Heart left ventricle (tissue), 16 donors: ENCODE measurements at regions not wholly inside any gene's neighbourhood (a gene's known extent, or its start where the extent isn't known, plus 50 kb on each side); places are given as distances from the start of the nearest gene placed in this dataset.

Source experiments
- ATAC-seq, 4 donors: fragments of 200-7000 bp; cut with Tn5 transposase; one replicate each; pipeline ENCODE4 v1.9.1; 2020 to 2022; ENCODE audit warnings: moderate library complexity in 4 of 4, mild to moderate bottlenecking in 3 of 4, moderate number of reproducible peaks in 1 of 4
- DNase-seq, 5 donors: peaks; one replicate each; pipeline ENCODE4 v3.0.0-alpha.2; 2020
- H3K27ac ChIP-seq, 12 donors: fragments of 200-600 bp; sonication (generic) in 4 of 12; one replicate each; pipeline versions ENCODE4 v1.5.0 to v1.8.0; 2016 to 2022; ENCODE audit warnings: mild to moderate bottlenecking in 2 of 12
- H3K27me3 ChIP-seq, 9 donors: fragments of 200-600 bp; sonication (generic) in 2 of 9; one replicate each; pipeline versions ENCODE4 v1.5.1 to v1.8.0; 2016 to 2022; ENCODE audit warnings: mild to moderate bottlenecking in 3 of 9
- H3K36me3 ChIP-seq, 9 donors: fragments of 200-600 bp; sonication (generic) in 2 of 9; one replicate each; pipeline versions ENCODE4 v1.5.0 to v1.8.0; 2018 to 2022; ENCODE audit warnings: mild to moderate bottlenecking in 2 of 9
- H3K4me1 ChIP-seq, 12 donors: fragments of 200-600 bp; sonication (generic) in 4 of 12; one replicate each; pipeline versions ENCODE4 v1.5.0 to v1.8.0; 2016 to 2022; ENCODE audit warnings: mild to moderate bottlenecking in 3 of 12
- H3K4me3 ChIP-seq, 12 donors: fragments of 200-600 bp; sonication (generic) in 4 of 12; one replicate each; pipeline versions ENCODE4 v1.5.0 to v1.8.0; 2017 to 2022; ENCODE audit warnings: mild to moderate bottlenecking in 9 of 12, moderate library complexity in 4 of 12
- H3K9me3 ChIP-seq, 12 donors: fragments of 200-600 bp; sonication (generic) in 4 of 12; one replicate each; pipeline versions ENCODE4 v1.5.0 to v1.8.0; 2016 to 2022; ENCODE audit warnings: mild to moderate bottlenecking in 1 of 12
- POLR2A ChIP-seq, 2 donors: fragments of 450-650 bp; IDR thresholded peaks; one replicate each; pipeline ENCODE4 v1.6.1; 2017; ENCODE audit warnings: antibody characterized with exemption in 2 of 2, mild to moderate bottlenecking in 2 of 2, moderate library complexity in 2 of 2
- WGBS, 4 donors: extraction: QIAGEN DNeasy Blood & Tissue Kit in 2 of 4; methylation state at CpG; one replicate each; pipeline versions ENCODE4 v1.1.5 to v1.1.7; 2013 to 2018; 5-methylcytosine and 5-hydroxymethylcytosine counted together
- intact Hi-C, 10 donors: fragments of 100-400 bp; cut with DNase I; formaldehyde crosslinking; loops; one replicate each; pipeline versions ENCODE4 v1.11.1 to v1.14.2; 2022
- TF ChIP-seq, protein P1 (sequence below), 12 donors: fragments of 200-600 bp; sonication (generic) in 4 of 12; IDR thresholded peaks; one replicate each; pipeline versions ENCODE4 v1.5.0 to v1.8.0; 2018 to 2022; ENCODE audit warnings: antibody characterized with exemption in 12 of 12, mild to moderate bottlenecking in 5 of 12
- donor health status: ischemic (EF 13 %, LVEDD 7.1; RV severe dilation, severe dysfunction).
- donor health status: healthy with polysubstance abuse.
- donor health status: DM: no; HTN: yes; CAD: no.
- donor health status: DM: no; HTN: no; CAD: no.
- donor health status: ischemic (EF 25% LVEDD 6.9; RV normal size, moderate dysfunction).
- donor health status: ischemic (EF 25% LVEDD 5.7; RV mildly dilated, moderate dysfunction).
- donor health status: healthy.
- donor health status: DM: yes; HTN: yes; CAD: no.
- donor health status: ischemic (EF 35%, LVEDD 5.7; RV mildly dilated, moderate dysfunction).
- donor health status: nonischemic (EF 11% LVEDD 7.7; RV severe dilation, severe dysfunction).
- donor health status: DM: yes; HTN: yes; CAD: no.
- donor health status: PGD.
- donor health status: ischemic (EF 29% LVEDD 5.4; RV normal size, mild dysfunction).
- donor health status: nonischemic (EF 23%, LVEDD 6.1; RV moderate dilation, normal function).

- no peak for ATAC-seq
- intact Hi-C loops, result no loop called here
- TF ChIP-seq POLR2A (IDR thresholded peaks at IDR 0.05), result no peak
- TF ChIP-seq, protein P1, sequence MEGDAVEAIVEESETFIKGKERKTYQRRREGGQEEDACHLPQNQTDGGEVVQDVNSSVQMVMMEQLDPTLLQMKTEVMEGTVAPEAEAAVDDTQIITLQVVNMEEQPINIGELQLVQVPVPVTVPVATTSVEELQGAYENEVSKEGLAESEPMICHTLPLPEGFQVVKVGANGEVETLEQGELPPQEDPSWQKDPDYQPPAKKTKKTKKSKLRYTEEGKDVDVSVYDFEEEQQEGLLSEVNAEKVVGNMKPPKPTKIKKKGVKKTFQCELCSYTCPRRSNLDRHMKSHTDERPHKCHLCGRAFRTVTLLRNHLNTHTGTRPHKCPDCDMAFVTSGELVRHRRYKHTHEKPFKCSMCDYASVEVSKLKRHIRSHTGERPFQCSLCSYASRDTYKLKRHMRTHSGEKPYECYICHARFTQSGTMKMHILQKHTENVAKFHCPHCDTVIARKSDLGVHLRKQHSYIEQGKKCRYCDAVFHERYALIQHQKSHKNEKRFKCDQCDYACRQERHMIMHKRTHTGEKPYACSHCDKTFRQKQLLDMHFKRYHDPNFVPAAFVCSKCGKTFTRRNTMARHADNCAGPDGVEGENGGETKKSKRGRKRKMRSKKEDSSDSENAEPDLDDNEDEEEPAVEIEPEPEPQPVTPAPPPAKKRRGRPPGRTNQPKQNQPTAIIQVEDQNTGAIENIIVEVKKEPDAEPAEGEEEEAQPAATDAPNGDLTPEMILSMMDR (IDR thresholded peaks at IDR 0.05), result no peak
- no peak for DNase-seq
- Histone ChIP-seq H3K36me3 (no peaks in the 10 kb centered on the region), H3K27ac (no peak overlapping the region), H3K27me3 (no peaks in the 10 kb centered on the region), H3K9me3 (no peaks in the 10 kb centered on the region), H3K4me1 (no peaks in the 10 kb centered on the region), H3K4me3 (no peak overlapping the region)
Measured at GRCh38 chr4:166195101-166195500, 322.1 kb downstream of the TLL1 start.

DNA sequence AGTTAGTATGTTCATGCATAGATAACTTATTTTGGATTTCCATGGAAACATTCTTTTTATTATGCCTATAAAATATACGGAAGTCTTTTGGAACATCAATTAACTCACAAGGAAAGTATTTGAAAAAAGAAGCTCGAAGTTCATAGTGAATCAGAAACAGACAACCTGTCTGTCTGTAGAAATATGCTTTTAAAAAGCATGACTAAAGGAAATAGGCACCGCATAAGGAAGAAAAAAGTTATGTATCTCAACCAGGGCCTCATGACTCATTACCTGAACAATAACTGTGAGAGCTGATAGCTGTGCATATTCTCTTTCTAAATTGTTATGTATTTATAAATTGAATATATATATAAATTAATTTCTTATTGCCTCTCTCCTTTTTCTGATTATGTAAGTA is 324.1 kb downstream of the TLL1 start:
- intact Hi-C loops, result no loop called here
- no peaks in the 10 kb centered on the region for H3K4me1 ChIP-seq
- no peak overlapping the region for H3K4me3 ChIP-seq
- 74 to 81% (median 80%) methylated on average over 3 of the region's 3 CpGs for WGBS, 4 donors
- no peaks in the 10 kb centered on the region for H3K27me3 ChIP-seq
- TF ChIP-seq, protein P1 (IDR thresholded peaks at IDR 0.05), result no peak
- no peak for TF ChIP-seq POLR2A (IDR thresholded peaks at IDR 0.05)
- H3K9me3 ChIP-seq, result no peaks in the 10 kb centered on the region
- H3K36me3 ChIP-seq, result no peaks in the 10 kb centered on the region
- H3K27ac ChIP-seq, result no peak overlapping the region
- DNase-seq (no peak), ATAC-seq (no peak)

DNA sequence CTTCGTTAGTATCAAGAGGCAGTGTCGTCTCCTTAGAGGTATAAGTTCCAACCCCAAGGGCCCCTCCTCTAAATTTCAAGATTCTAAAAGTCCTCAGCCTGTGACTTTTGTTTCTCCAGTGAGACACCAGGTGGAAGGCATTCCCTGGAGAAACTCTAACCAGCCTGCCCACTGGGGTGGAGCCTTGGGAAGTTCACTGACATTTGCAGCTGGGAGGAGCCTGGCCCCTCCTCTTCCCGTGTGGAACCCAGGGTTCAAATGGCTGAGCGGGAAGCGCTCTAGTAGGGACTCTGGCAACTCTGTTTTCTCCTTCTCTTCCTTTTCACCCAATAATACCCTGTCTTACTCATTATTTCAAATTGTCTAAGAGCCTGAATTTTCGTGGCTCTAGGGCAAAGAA is 325.0 kb downstream of the TLL1 start:
- H3K36me3 ChIP-seq, result no peaks in the 10 kb centered on the region
- WGBS, 4 donors, result 75 to 86% (median 79%) methylated on average over 6 of the region's 6 CpGs
- TF ChIP-seq, protein P1 (IDR thresholded peaks at IDR 0.05), result no peak
- no peak for TF ChIP-seq POLR2A (IDR thresholded peaks at IDR 0.05)
- intact Hi-C loops, result no loop called here
- no peaks in the 10 kb centered on the region for H3K4me1 ChIP-seq
- no peak overlapping the region for H3K4me3 ChIP-seq
- H3K27me3 ChIP-seq, result no peaks in the 10 kb centered on the region
- DNase-seq (no peak), ATAC-seq (no peak)
- H3K9me3 ChIP-seq, result no peaks in the 10 kb centered on the region
- H3K27ac ChIP-seq, result no peak overlapping the region

DNA sequence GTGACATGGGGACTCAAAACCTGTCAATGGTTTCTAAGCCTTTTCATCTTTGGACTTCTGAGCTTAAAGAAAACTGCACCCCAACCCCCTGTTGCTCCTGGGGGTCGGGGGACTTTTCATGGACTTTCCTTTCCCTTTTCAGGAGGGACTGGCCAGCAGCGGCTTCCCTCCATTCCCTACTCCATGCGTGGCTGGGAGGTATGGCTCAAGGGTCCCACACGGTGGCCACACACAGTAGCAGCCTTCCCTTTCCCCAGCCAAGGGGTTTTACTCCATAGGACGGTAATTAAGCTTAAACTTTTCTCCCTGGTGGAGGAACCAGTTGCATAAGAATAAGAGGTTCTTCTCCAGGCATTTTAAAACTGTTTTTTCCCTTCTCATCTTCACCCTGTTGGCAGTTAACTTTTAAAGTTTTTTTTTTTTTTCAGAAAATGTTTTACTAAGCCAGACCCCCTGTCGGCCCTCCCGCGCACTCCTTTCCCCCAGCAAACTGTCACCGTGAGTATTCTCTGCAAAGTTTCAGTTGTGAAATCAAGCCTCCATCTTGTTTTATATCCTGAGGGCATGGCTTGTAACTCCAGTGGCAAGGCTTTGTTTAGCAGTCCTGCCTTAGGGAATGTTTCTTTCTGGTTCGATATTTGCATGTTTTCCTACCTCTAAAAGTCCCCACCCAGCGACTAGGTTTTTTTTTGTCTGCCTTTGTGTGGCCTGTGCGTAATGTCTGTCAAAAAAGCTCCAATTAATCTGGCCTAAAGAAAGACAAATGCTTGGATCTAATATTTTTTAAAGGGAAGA is 325.7 kb downstream of the TLL1 start:
- Histone ChIP-seq H3K27me3 (no peaks in the 10 kb centered on the region), H3K27ac (no peak overlapping the region), H3K36me3 (no peaks in the 10 kb centered on the region), H3K9me3 (no peaks in the 10 kb centered on the region), H3K4me1 (no peaks in the 10 kb centered on the region), H3K4me3 (no peak overlapping the region)
- ATAC-seq, result no peak
- intact Hi-C loops, result no loop called here
- no peak for DNase-seq
- TF ChIP-seq POLR2A (IDR thresholded peaks at IDR 0.05), result no peak
- TF ChIP-seq, protein P1 (IDR thresholded peaks at IDR 0.05), result no peak
- 72 to 81% (median 76%) methylated on average over 12 of the region's 12 CpGs for WGBS, 4 donors
